C4-2B (cell line): ENCODE measurements at regions not wholly inside any gene's neighbourhood (a gene's known extent, or its start where the extent isn't known, plus 50 kb on each side); places are given as distances from the start of the nearest gene placed in this dataset.

Experiments used
- ZFX ChIP-seq: fragments of 450-650 bp; IDR thresholded peaks from 2 replicates; pipeline ENCODE4 v1.6.1; 2017
- TF ChIP-seq, protein P1 (sequence below): fragments of 450-650 bp; conservative IDR thresholded peaks from 2 replicates; pipeline ENCODE4 v1.5.1; 2017; ENCODE audit warnings: mild to moderate bottlenecking

- TF ChIP-seq, protein P1, sequence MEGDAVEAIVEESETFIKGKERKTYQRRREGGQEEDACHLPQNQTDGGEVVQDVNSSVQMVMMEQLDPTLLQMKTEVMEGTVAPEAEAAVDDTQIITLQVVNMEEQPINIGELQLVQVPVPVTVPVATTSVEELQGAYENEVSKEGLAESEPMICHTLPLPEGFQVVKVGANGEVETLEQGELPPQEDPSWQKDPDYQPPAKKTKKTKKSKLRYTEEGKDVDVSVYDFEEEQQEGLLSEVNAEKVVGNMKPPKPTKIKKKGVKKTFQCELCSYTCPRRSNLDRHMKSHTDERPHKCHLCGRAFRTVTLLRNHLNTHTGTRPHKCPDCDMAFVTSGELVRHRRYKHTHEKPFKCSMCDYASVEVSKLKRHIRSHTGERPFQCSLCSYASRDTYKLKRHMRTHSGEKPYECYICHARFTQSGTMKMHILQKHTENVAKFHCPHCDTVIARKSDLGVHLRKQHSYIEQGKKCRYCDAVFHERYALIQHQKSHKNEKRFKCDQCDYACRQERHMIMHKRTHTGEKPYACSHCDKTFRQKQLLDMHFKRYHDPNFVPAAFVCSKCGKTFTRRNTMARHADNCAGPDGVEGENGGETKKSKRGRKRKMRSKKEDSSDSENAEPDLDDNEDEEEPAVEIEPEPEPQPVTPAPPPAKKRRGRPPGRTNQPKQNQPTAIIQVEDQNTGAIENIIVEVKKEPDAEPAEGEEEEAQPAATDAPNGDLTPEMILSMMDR, result no peak
- no peak for TF ChIP-seq ZFX
Measured at GRCh38 chrX:119996600-119997524, 53.3 kb upstream of the NKAP start.
